ENCODE measurements at regions not wholly inside any gene's neighbourhood (a gene's known extent, or its start where the extent isn't known, plus 50 kb on each side); places are given as distances from the start of the nearest gene placed in this dataset.

DNA sequence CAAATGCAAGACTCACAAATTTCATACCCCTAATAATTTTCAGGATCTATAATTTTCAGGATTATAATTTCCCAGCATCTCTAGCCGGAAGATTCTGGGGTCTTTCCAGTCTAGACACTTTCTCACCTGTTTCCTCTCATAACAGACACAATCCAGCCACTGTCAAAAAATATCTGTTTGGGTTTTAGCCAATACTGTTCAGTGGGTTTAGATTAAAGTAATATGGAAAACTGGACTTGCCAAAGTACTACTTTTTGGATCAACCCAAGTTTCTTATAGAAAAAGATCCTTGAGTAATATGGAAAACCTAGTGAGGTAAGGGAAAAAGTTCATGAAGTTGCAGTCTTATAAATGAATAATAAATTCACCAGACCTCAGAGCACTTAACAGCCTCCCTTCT, 62.1 kb upstream of the NEBL start:
- DNase-seq, result no peak

DNA sequence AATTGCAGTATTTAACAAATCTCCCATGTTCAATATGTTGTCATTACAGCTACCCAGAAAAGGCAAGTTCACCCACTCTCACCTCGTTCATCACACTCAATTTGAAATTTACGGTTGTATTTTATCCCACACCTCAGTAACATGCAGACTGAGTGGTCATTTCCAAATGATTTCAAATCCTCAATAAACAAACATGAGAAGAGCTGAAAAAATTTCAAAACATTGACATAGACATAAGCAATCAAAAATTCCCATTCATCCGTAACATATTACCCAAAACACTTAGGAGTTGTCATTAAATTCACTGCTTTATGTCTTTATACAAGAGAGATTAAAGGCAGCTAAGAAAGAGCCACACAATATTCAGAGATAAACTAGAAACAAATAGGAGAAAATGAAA, 61.7 kb upstream of the NEBL start:
- no peak for DNase-seq

DNA sequence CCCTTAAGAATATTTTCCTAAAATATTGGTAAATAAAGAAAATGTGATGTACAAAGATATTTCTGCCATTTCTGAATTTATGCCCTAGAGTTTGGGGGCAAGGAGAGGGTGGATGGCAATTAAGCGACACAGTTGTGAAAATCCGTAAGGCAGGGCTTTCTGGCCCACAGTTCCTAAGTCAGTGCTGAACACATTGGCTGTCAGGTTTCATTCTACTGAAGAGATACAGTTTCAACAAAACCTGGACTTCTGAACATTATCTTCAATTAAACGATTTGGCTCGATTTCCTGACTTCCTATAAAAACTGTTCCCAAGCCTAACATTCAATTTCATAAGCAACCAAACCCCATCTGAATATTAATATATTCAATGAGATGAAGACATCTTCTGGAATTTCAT, 61.1 kb upstream of the NEBL start:
- no peak for DNase-seq

DNA sequence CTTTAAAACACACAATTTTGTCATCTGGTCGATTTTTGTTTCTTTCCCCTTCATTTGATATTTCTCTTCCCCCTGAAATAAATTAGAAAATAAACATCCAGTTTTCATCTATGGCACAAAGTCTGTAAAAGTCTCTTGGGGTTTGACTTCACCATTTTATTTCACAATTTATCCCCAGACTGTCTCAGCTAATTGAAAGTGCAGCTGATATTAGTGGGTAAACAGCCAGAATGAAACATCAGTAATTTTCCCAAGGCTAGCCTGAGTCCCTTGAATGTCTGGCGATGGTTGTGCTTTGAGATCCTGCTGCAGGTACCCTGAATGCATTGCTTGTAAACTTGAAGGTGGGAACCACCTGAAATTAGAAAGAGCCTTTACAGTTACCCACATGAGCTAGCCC, 60.6 kb upstream of the NEBL start:
- DNase-seq, result no peak

DNA sequence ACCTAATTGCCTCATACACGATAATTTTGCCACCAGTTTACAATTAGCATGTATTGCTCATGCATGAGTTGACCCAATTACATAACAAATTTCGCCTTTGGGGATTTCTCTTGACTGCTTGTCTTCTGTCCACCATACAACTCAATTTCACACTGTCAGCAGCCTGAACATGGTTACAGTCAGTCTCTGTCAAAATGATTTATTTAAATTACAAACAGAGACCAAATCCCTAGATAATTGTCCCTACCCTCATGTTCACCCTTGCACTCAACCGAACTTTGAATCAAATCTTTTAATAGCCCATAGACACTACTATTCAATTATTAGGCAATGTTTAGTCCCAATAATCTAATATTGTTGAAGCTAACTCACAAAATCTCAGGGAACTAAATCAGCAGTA, 59.7 kb upstream of the NEBL start:
- DNase-seq, result no peak

DNA sequence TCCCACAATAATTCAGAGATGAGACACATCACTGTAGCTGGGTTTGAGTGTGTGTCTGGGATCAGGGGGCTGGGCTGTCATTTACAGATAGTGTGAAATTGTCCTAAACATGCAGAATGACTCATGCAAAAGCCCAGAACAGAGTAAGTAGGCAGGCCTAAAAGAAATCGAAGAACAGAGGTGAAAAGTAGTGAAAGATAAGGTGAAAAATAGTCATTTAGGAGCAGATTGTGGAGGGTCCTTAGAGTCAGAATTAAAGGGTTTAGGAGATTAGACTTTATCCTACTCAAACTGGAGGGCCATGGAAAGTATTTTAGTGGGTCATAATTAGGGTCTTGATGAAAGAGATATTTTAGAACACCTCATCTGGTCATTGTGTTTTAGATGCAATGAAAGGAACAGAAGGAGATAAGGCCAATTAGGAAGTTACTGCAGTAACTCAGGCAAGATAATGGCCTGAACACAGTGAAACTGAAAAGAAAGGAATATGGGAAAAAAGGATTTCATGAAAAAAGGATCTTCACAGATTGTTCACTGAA, 58.3 kb upstream of the NEBL start:
- no peak for DNase-seq

DNA sequence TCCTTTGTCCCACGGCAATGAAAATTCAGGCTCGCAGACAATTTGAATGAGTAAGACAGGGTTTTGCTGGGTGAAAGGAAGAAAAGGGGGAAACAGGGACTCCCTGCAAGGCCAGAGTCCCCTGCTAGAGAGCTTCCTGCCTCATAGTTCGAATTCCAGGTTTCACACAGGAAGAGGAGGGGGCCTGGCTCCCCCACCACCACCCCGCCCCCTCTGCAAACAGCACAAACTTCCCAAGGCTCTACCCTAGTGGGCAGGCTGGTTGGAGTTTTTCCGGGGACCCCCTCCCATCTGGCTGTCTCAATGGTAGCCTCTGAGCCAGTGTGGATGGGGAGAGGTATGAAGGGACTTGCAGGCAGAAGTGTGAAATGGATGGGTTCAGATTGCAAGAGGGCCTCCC, 57.4 kb upstream of the NEBL start:
- DNase-seq, result no peak

DNA sequence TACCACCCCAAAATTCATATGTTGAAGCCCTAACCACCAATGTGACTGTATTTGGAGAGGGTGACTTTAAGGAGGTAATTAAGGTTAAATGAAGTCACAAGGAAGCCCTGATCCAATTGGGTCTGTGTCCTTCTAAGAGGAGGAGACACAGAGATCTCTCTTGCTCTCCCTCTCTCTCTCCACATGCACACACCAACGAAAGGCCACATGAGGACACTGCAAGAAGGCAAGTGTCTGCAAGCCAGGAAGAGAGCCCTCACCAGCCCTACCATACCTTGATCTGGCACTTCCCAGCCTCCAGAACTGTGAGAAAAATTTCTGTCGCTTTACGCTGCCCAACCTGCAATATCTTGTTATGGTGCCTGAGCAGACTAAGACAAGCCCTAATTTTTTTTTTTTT, 56.0 kb upstream of the NEBL start:
- no peak for DNase-seq

DNA sequence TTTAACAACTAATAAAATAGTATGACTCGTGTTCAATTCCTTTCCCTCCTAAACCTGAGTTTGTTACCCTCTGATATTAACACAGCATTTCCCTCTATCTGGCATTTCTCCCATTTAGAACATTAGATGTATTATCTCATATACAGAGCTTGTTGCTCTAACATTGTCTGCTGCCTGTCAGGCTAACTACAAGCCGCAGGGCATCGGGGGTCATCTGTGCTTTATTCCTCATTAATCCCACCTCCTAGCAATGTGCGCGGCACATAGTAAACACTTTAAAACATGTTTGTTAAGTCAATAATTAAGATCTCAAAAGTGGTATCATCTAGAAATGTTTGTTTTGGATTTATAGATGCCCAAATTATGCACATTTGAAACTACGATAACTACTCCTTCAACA, 52.9 kb upstream of the NEBL start:
- DNase-seq, result no peak

DNA sequence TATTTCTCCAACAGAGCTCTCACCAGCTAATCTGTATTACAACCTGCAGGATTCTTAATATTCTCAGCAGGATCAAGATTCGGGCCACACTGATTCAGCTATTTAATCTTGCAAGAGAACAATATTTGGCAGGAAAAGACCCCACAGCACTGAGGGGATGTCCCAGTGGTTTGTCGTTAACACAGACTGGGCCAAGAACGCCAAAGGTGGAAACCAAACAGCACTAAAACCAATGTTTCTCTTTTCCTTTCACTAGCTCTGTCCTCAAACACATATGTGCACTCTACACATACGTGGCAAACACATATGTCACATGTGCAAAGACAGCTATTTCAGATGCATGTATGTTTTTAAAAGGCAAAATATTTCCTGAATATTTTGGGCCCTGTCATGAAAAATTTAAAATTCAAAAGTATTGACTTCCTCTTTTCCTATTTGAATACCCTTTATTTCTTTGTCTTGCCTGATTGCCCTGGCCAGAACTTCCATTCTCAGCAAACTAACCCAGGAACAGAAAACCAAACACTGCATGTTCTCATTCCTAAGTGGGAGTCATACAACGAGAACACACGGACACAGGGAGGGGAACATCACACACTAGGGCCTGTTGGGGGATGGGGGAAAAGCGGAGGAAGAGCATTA, 51.7 kb upstream of the NEBL start:
- no peak for DNase-seq

Measured in NCI-H1436 treated with DMSO at 0.1 percent for 48 hours (cell line).